Sigmoid colon (tissue), 6 donors: ENCODE measurements at regions not wholly inside any gene's neighbourhood (a gene's known extent, or its start where the extent isn't known, plus 50 kb on each side); places are given as distances from the start of the nearest gene placed in this dataset.

ENCODE experiments used
- DNase-seq: peaks from one replicate; pipeline ENCODE4 v3.0.0-alpha.2; 2019
- H3K27ac ChIP-seq, 4 donors: fragments of 200-600 bp; sonication (generic); one replicate each; pipeline ENCODE4 v1.5.1; 2016 to 2019; ENCODE audit warnings: mild to moderate bottlenecking in 1 of 4
- H3K27me3 ChIP-seq, 3 donors: fragments of 200-600 bp; sonication (generic); one replicate each; pipeline ENCODE4 v1.5.1; 2019; ENCODE audit warnings: mild to moderate bottlenecking in 1 of 3
- H3K36me3 ChIP-seq, 4 donors: fragments of 200-600 bp; sonication (generic); one replicate each; pipeline ENCODE4 v1.5.1; 2016 to 2019
- H3K4me1 ChIP-seq, 4 donors: fragments of 200-600 bp; sonication (generic); one replicate each; pipeline ENCODE4 v1.5.1; 2017 to 2019
- H3K4me3 ChIP-seq, 4 donors: fragments of 200-600 bp; sonication (generic); one replicate each; pipeline ENCODE4 v1.5.1; 2017 to 2019; ENCODE audit warnings: mild to moderate bottlenecking in 2 of 4, moderate library complexity in 1 of 4
- H3K9me3 ChIP-seq, 4 donors: fragments of 200-600 bp in 3 of 4; sonication (generic) in 3 of 4; one replicate each; pipeline versions ENCODE4 v1.5.1 to v1.6.1; 2013 to 2019
- CTCF ChIP-seq, 4 experiments: fragments of 450-650 bp in 3 of 4; fragments of 200-600 bp in 1 of 4; IDR thresholded peaks; one replicate each; pipeline ENCODE4 v1.5.1; 2016 to 2019; ENCODE audit warnings: antibody characterized with exemption in 4 of 4, mild to moderate bottlenecking in 3 of 4, moderate library complexity in 2 of 4
- EP300 ChIP-seq, 4 donors: sonication (generic); formaldehyde crosslinking; IDR thresholded peaks; one replicate each; pipeline ENCODE4 v1.6.1; 2017; ENCODE audit warnings: antibody characterized with exemption in 4 of 4
- POLR2A ChIP-seq, 2 donors: fragments of 450-650 bp; IDR thresholded peaks; one replicate each; pipeline ENCODE4 v1.6.1; 2016; ENCODE audit warnings: antibody characterized with exemption in 2 of 2, mild to moderate bottlenecking in 2 of 2, moderate library complexity in 2 of 2
- POLR2AphosphoS5 ChIP-seq, 4 donors: sonication (generic); formaldehyde crosslinking; IDR thresholded peaks; one replicate each; pipeline ENCODE4 v1.6.1; 2017; ENCODE audit warnings: antibody characterized with exemption in 4 of 4
- WGBS, 2 donors: extraction: QIAGEN DNeasy Blood & Tissue Kit; methylation state at CpG; one replicate each; pipeline ENCODE4 v1.1.7; 2013; 5-methylcytosine and 5-hydroxymethylcytosine counted together
- intact Hi-C: fragments of 100-400 bp; cut with DNase I; formaldehyde crosslinking; loops from one replicate; pipeline ENCODE4 v1.15.1; 2023
- donor health status: healthy with polysubstance abuse.
- donor health status: healthy.

DNA sequence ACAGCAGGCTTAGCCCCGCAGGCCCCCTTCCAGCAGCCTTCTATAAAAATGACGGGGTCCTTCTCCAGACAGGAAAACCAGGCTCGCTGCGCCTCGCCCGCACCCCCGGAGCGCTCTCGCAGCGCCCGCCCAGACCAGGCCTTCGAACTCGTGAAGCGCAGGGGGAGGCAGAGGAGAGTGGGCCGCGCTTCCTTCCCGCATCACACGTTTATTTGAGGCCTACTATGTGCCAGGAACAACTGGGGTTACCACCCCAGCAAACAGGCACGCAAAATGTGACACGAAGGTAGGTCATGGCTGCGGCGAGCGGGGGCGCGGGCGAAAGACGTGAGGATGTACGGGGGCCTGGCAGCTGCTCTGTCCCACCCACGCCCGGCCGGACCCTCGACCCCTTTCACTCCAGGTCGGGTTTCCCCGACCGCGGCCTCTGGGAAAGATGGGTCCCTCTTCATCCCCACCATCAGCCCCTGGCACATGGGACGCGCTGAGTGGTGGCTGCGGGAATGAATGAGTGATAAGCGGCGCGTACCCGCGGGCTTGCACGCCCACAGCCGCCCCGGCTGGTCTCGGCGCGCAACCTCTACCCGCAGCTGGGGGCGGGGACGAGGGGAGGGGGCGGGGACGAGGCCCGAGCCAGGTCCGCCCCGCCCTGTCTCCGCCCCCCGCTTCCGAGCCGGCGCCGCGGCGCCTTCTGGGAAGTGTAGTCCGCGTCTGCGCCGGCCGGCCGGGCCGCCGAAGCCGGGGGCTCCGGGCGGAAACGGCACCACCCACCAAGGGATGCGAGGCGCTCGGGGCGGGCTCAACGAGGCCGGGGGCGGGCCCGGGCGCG, 59.1 kb downstream of the ZNF467 start:
- Histone ChIP-seq H3K4me1 (peaks cover 0 to 45% (median 28%) of the 10 kb centered on the region in 4 donors), H3K27me3 (no peaks in the 10 kb centered on the region), H3K36me3 (peaks cover 0 to 5% (median 0%) of the 10 kb centered on the region in 4 donors), H3K27ac (peak overlapping the region; percentile 78 to 84 (median 82)), H3K4me3 (peak overlapping the region; percentile 59 to 84 (median 75)), H3K9me3 (peaks cover 3 to 12% (median 4%) of the 10 kb centered on the region in 4 donors)
- peak; percentile 94 for DNase-seq
- TF ChIP-seq POLR2A (IDR thresholded peaks at IDR 0.05), result no peak
- TF ChIP-seq CTCF (IDR thresholded peaks at IDR 0.05), result no peak
- TF ChIP-seq POLR2AphosphoS5 (IDR thresholded peaks at IDR 0.05), result peak in 3 of 4 donors; percentile 13 to 28 (median 22)
- intact Hi-C loops, result loop anchor here (2.0 to 10.0 kb wide), 4 partner anchors 43 to 519 kb away; partner anchors contain the start of gene ZNF282
- 4 to 9% methylated on average over 88 of the region's 88 CpGs for WGBS, 2 donors

DNA sequence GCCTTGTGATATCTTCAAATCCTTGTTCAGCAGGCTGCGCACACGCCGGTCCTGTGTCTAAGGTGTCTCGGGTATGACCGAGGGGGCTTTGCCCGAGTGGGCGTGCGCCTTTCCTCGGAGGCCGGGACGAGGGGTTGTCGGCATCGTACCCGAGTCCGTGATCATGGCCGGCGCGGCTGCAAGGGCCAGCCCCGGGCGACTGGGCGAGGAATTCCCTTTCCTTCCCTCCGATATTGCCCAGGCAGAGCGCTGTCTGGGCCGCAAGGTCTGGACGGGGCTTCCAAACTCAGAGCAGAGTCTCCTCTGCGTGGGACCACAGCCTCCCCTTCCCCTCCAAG, 59.7 kb downstream of the ZNF467 start:
- TF ChIP-seq CTCF (IDR thresholded peaks at IDR 0.05) (no peak), POLR2AphosphoS5 (IDR thresholded peaks at IDR 0.05) (no peak), POLR2A (IDR thresholded peaks at IDR 0.05) (no peak), EP300 (IDR thresholded peaks at IDR 0.05) (no peak)
- 72 to 74% methylated on average over 26 of the region's 26 CpGs for WGBS, 2 donors
- no peaks in the 10 kb centered on the region for H3K27me3 ChIP-seq
- H3K4me3 ChIP-seq, result peak overlapping the region in 3 of 4 donors; percentile 72 to 84 (median 78)
- no peak for DNase-seq
- peaks cover 0 to 5% (median 0%) of the 10 kb centered on the region in 4 donors for H3K36me3 ChIP-seq
- H3K27ac ChIP-seq, result peak overlapping the region in 1 of 4 donors; percentile 84
- peaks cover 0 to 39% (median 25%) of the 10 kb centered on the region in 4 donors for H3K4me1 ChIP-seq
- intact Hi-C loops, result loop anchor here (2.0 to 10.0 kb wide), 4 partner anchors 43 to 519 kb away; partner anchors contain the start of gene ZNF282
- H3K9me3 ChIP-seq, result peaks cover 3 to 12% (median 4%) of the 10 kb centered on the region in 4 donors

GRCh38 chr7:149713061-149713730, 60.2 kb downstream of the ZNF467 start:
- Histone ChIP-seq H3K27ac (no peak overlapping the region), H3K36me3 (peaks cover 0 to 5% (median 0%) of the 10 kb centered on the region in 4 donors), H3K27me3 (no peaks in the 10 kb centered on the region), H3K4me3 (no peak overlapping the region), H3K9me3 (peaks cover 3 to 12% (median 4%) of the 10 kb centered on the region in 4 donors), H3K4me1 (peaks cover 0 to 37% (median 25%) of the 10 kb centered on the region in 4 donors)
- DNase-seq, result peak; percentile 68
- TF ChIP-seq POLR2A (IDR thresholded peaks at IDR 0.05), result no peak
- TF ChIP-seq CTCF (IDR thresholded peaks at IDR 0.05), result no peak
- no peak for TF ChIP-seq POLR2AphosphoS5 (IDR thresholded peaks at IDR 0.05)
- TF ChIP-seq EP300 (IDR thresholded peaks at IDR 0.05), result no peak
- 85 to 90% methylated on average over 16 of the region's 16 CpGs for WGBS, 2 donors
- intact Hi-C loops, result loop anchor here (10.0 kb wide), 1 partner anchor 518 kb away; the partner anchor contains the start of gene ZNF282

DNA sequence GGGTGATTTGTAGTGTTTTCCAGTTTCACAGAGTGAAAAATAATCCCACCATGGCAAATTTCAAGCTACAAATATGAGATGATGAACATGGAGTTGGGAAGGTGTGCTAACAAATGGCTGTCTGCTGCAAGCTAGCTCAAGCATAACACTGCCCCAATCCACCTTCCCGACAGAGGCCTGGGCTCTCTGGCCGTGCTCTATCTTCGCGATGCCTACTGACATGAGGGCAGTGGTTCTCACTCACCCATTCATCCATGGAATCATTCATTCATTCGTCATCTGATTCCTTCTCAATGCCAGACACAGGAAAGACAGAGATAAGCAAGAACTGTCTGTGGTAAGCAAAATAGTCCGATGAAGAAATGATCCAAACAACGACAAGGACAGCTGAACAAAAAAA, 65.4 kb downstream of the ZNF467 start:
- no peak overlapping the region for H3K27ac ChIP-seq
- H3K4me1 ChIP-seq, result no peaks in the 10 kb centered on the region
- no peak for TF ChIP-seq EP300 (IDR thresholded peaks at IDR 0.05)
- TF ChIP-seq POLR2AphosphoS5 (IDR thresholded peaks at IDR 0.05), result no peak
- TF ChIP-seq CTCF (IDR thresholded peaks at IDR 0.05), result no peak
- no peak for TF ChIP-seq POLR2A (IDR thresholded peaks at IDR 0.05)
- no peak for DNase-seq
- no peaks in the 10 kb centered on the region for H3K27me3 ChIP-seq
- H3K36me3 ChIP-seq, result no peaks in the 10 kb centered on the region
- H3K9me3 ChIP-seq, result peaks cover 3 to 12% (median 4%) of the 10 kb centered on the region in 4 donors
- WGBS, 2 donors, result 96 to 97% methylated on average over 7 of the region's 7 CpGs
- no peak overlapping the region for H3K4me3 ChIP-seq
- intact Hi-C loops, result no loop called here
